OCI-LY7 (cell line): ENCODE measurements at regions not wholly inside any gene's neighbourhood (a gene's known extent, or its start where the extent isn't known, plus 50 kb on each side); places are given as distances from the start of the nearest gene placed in this dataset.

ENCODE experiments used
- BruUV-seq: library from RNA; stranded (reverse); fragments of 400-500 nt; replicated peaks from 2 replicates; lab custom pipeline; 2021; lab: Mats Ljungman, UMichigan
- CTCF ChIA-PET: fragments of 300-600 bp; sonication (Branson Sonifier 250); formaldehyde crosslinking; loops from one replicate; lab custom pipeline; 2022; ENCODE audit warnings: antibody characterized with exemption; ENCODE audit not compliant: unreplicated experiment; lab: Charles Lee
- POLR2A ChIA-PET: fragments of 300-600 bp; sonication (Branson Sonifier 250); formaldehyde crosslinking; loops from one replicate; lab custom pipeline; 2022; ENCODE audit warnings: antibody characterized with exemption; lab: Charles Lee
- DNase-seq: peaks from one replicate; pipeline ENCODE4 v3.0.0-alpha.2; 2015; ENCODE audit warnings: low spot score
- H2AFZ ChIP-seq: fragments of 200-600 bp; sonication (generic), shearing (Covaris generic); 2 replicates; pipeline ENCODE4 v1.6.1; 2014; ENCODE audit warnings: mild to moderate bottlenecking, antibody characterized with exemption, low read length, moderate library complexity
- H3K27ac ChIP-seq: fragments of 200-600 bp; sonication (generic); 2 replicates; pipeline ENCODE4 v1.5.1; 2014; ENCODE audit warnings: mixed run types, low read depth, mild to moderate bottlenecking, moderate library complexity, low read length, inconsistent platforms; ENCODE audit not compliant: poor library complexity, severe bottlenecking
- H3K36me3 ChIP-seq: fragments of 200-600 bp; sonication (generic); 2 replicates; pipeline ENCODE4 v1.6.1; 2014; ENCODE audit warnings: mild to moderate bottlenecking, antibody characterized with exemption, low read length, moderate library complexity, mixed read lengths; ENCODE audit not compliant: insufficient read depth
- H3K4me1 ChIP-seq: fragments of 200-600 bp; sonication (generic); 2 replicates; pipeline ENCODE4 v1.5.1; 2014; ENCODE audit warnings: mild to moderate bottlenecking, low read length; ENCODE audit not compliant: insufficient read depth, poor library complexity, severe bottlenecking
- H3K4me2 ChIP-seq: fragments of 200-600 bp; sonication (generic); 2 replicates; pipeline ENCODE4 v1.6.1; 2014; ENCODE audit warnings: mild to moderate bottlenecking, low read length
- H3K4me3 ChIP-seq: fragments of 200-600 bp; sonication (generic); 2 replicates; pipeline ENCODE4 v1.5.1; 2014; ENCODE audit warnings: mild to moderate bottlenecking, low read depth, low read length; ENCODE audit not compliant: poor library complexity, severe bottlenecking
- H3K79me2 ChIP-seq: fragments of 200-600 bp; sonication (generic); 2 replicates; pipeline ENCODE4 v1.6.1; 2016; ENCODE audit warnings: low read depth, mild to moderate bottlenecking, low read length, moderate library complexity, mixed read lengths; ENCODE audit not compliant: insufficient read depth
- H3K9me2 ChIP-seq: fragments of 200-600 bp; sonication (generic); 2 replicates; pipeline ENCODE4 v1.6.1; 2016; ENCODE audit warnings: mild to moderate bottlenecking, low read length, mixed read lengths; ENCODE audit not compliant: insufficient read depth
- H3K9me3 ChIP-seq: fragments of 200-600 bp; sonication (generic); 2 replicates; pipeline ENCODE4 v1.6.1; 2014; ENCODE audit warnings: mild to moderate bottlenecking, mixed run types, low read length, mixed read lengths
- H4K20me1 ChIP-seq: fragments of 200-600 bp; sonication (generic); 2 replicates; pipeline ENCODE4 v1.6.1; 2014; ENCODE audit warnings: mild to moderate bottlenecking, antibody characterized with exemption, low read length, moderate library complexity, mixed read lengths; ENCODE audit not compliant: insufficient read depth
- CTCF ChIP-seq: fragments of 200-600 bp; sonication (generic); conservative IDR thresholded peaks from 2 replicates; pipeline ENCODE4 v1.5.1; 2014; ENCODE audit warnings: mild to moderate bottlenecking, antibody characterized with exemption, low read length, moderate library complexity, mixed read lengths
- EZH2phosphoT487 ChIP-seq: fragments of 200-600 bp; sonication (generic); IDR thresholded peaks from 2 replicates; pipeline ENCODE4 v1.6.1; 2018; ENCODE audit warnings: low read depth, borderline replicate concordance, mild to moderate bottlenecking, mixed run types, antibody characterized with exemption, low read length, moderate library complexity, mixed read lengths
- intact Hi-C: fragments of 100-400 bp; cut with micrococcal nuclease; formaldehyde crosslinking; loops from one replicate; pipeline ENCODE4 v1.10.0; 2022; ENCODE audit not compliant: unreplicated experiment

GRCh38 chr17:68145088-68145487, 102.8 kb upstream of the AMZ2 start:
- Histone ChIP-seq H3K4me2 (no peak overlapping the region), H3K36me3 (no peaks in the 10 kb centered on the region), H3K79me2 (no peaks in the 10 kb centered on the region), H4K20me1 (no peaks in the 10 kb centered on the region), H3K9me2 (no peaks in the 10 kb centered on the region), H3K4me3 (no peak overlapping the region), H3K27ac (no peak overlapping the region), H3K4me1 (no peaks in the 10 kb centered on the region), H2AFZ (no peak overlapping the region), H3K9me3 (no peaks in the 10 kb centered on the region)
- BruUV-seq: no TSS peak
- CTCF ChIA-PET: no interaction called here
- POLR2A ChIA-PET: interaction anchor here (0.6 to 1.1 kb wide), 2 partner anchors 143 to 148 kb away, joined by 3 read pairs; no protein-coding TSS in a partner anchor
- no peak for DNase-seq
- no peak for TF ChIP-seq CTCF
- intact Hi-C loops: loop anchor here (5.0 kb wide), 1 partner anchor 88 kb away; no protein-coding TSS in a partner anchor

GRCh38 chr17:68148936-68149335, 98.9 kb upstream of the AMZ2 start:
- TF ChIP-seq EZH2phosphoT487 (no peak), CTCF (no peak)
- Histone ChIP-seq H3K9me3 (no peaks in the 10 kb centered on the region), H2AFZ (no peak overlapping the region), H4K20me1 (no peaks in the 10 kb centered on the region), H3K79me2 (no peaks in the 10 kb centered on the region), H3K9me2 (no peaks in the 10 kb centered on the region), H3K36me3 (no peaks in the 10 kb centered on the region), H3K4me2 (no peak overlapping the region), H3K4me1 (no peaks in the 10 kb centered on the region), H3K27ac (no peak overlapping the region), H3K4me3 (no peak overlapping the region)
- DNase-seq: no peak
- BruUV-seq: no TSS peak
- POLR2A ChIA-PET: interaction anchor here (1.0 kb wide), 1 partner anchor 138 kb away, joined by 3 read pairs; no protein-coding TSS in a partner anchor
- CTCF ChIA-PET: no interaction called here
- intact Hi-C loops: loop anchor here (5.0 kb wide), 1 partner anchor 92 kb away; no protein-coding TSS in a partner anchor

- Histone ChIP-seq H3K79me2 (no peaks in the 10 kb centered on the region), H3K9me3 (no peaks in the 10 kb centered on the region), H3K27ac (no peak overlapping the region), H3K4me3 (no peak overlapping the region), H3K9me2 (no peaks in the 10 kb centered on the region), H2AFZ (no peak overlapping the region), H4K20me1 (no peaks in the 10 kb centered on the region), H3K36me3 (no peaks in the 10 kb centered on the region), H3K4me1 (no peaks in the 10 kb centered on the region), H3K4me2 (no peak overlapping the region)
- ChIA-PET CTCF (no interaction called here), POLR2A (interaction anchor here (0.6 to 1.2 kb wide), 2 partner anchors 22 to 104 kb away, joined by 3 to 4 read pairs; no protein-coding TSS in a partner anchor)
- no TSS peak for BruUV-seq
- TF ChIP-seq CTCF (no peak), EZH2phosphoT487 (no peak)
- DNase-seq: no peak
- intact Hi-C loops: no loop called here
Measured at GRCh38 chr17:68152161-68152571, 95.7 kb upstream of the AMZ2 start.
